Ishikawa (cell line): ENCODE measurements at regions not wholly inside any gene's neighbourhood (a gene's known extent, or its start where the extent isn't known, plus 50 kb on each side); places are given as distances from the start of the nearest gene placed in this dataset.

Experiments
- CEBPB ChIP-seq: IDR thresholded peaks from 2 replicates; pipeline ENCODE4 v1.6.1; 2012
- CREB1 ChIP-seq: IDR thresholded peaks from 2 replicates; pipeline ENCODE4 v1.6.1; 2012; ENCODE audit warnings: low read depth
- EGR1 ChIP-seq: IDR thresholded peaks from 2 replicates; pipeline ENCODE4 v1.6.1; 2012
- EP300 ChIP-seq: IDR thresholded peaks from 2 replicates; pipeline ENCODE4 v1.6.1; 2012; ENCODE audit warnings: borderline replicate concordance
- FOXM1 ChIP-seq: IDR thresholded peaks from 2 replicates; pipeline ENCODE4 v1.6.1; 2012; ENCODE audit warnings: low read depth, borderline replicate concordance
- NFIC ChIP-seq: IDR thresholded peaks from 2 replicates; pipeline ENCODE4 v1.6.1; 2012
- RAD21 ChIP-seq: IDR thresholded peaks from 2 replicates; pipeline ENCODE4 v1.6.1; 2012; ENCODE audit warnings: low read depth
- TAF1 ChIP-seq: IDR thresholded peaks from 2 replicates; pipeline ENCODE4 v1.6.1; 2012; ENCODE audit warnings: low read depth, mild to moderate bottlenecking
- TCF12 ChIP-seq: IDR thresholded peaks from 2 replicates; pipeline ENCODE4 v1.6.1; 2012; ENCODE audit warnings: low read depth
- TEAD4 ChIP-seq: IDR thresholded peaks from 2 replicates; pipeline ENCODE4 v1.6.1; 2012
- YY1 ChIP-seq: IDR thresholded peaks from 2 replicates; pipeline ENCODE4 v1.6.1; 2012; ENCODE audit warnings: low read depth
- ZBTB7A ChIP-seq: IDR thresholded peaks from 2 replicates; pipeline ENCODE4 v1.6.1; 2012; ENCODE audit warnings: low read depth
- TF ChIP-seq, protein P1 (sequence below): IDR thresholded peaks from 2 replicates; pipeline ENCODE4 v1.6.1; 2012
- TF ChIP-seq, protein P2 (sequence below): IDR thresholded peaks from 2 replicates; pipeline ENCODE4 v1.6.1; 2012
- TF ChIP-seq, protein P3 (sequence below): IDR thresholded peaks from 2 replicates; pipeline ENCODE4 v1.6.1; 2012; ENCODE audit warnings: low read depth, mild to moderate bottlenecking

DNA sequence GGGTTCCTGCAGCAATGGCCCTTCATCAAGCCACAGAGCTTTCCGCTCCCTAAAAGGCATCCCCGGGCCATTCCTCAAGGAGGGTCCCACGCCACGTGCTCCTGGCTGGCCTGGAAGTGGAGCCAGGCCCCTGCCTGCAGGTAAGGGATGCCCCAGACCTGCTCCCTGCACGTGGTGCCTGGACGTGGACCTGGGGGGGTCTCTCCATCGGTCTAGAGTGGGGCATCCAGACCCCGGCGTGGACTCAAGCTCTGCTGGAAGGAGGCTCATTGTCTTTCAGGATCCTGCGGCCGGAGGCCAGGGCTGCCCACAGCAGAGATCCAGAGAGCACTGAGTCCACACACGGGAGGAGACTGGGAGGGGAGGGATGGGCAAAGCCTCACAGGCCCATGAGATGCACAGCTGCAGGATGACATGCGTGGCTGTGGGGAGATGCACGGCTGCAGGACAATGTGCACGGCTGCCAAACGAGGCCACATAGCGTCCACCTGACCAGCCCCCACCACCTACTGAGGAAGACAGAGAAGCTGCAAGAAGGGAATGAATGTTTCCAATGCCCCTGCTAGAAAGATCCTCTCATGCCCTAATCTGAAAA, 236.7 kb downstream of the BRD1 start:
- no peak for TF ChIP-seq TAF1
- TF ChIP-seq, protein P1, sequence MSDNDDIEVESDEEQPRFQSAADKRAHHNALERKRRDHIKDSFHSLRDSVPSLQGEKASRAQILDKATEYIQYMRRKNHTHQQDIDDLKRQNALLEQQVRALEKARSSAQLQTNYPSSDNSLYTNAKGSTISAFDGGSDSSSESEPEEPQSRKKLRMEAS = no peak
- no peak for TF ChIP-seq EGR1
- no peak for TF ChIP-seq TEAD4
- TF ChIP-seq NFIC = no peak
- TF ChIP-seq, protein P2, sequence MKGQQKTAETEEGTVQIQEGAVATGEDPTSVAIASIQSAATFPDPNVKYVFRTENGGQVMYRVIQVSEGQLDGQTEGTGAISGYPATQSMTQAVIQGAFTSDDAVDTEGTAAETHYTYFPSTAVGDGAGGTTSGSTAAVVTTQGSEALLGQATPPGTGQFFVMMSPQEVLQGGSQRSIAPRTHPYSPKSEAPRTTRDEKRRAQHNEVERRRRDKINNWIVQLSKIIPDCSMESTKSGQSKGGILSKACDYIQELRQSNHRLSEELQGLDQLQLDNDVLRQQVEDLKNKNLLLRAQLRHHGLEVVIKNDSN = no peak
- no peak for TF ChIP-seq FOXM1
- no peak for TF ChIP-seq CEBPB
- no peak for TF ChIP-seq YY1
- no peak for TF ChIP-seq EP300
- no peak for TF ChIP-seq RAD21
- TF ChIP-seq ZBTB7A = no peak
- TF ChIP-seq, protein P3, sequence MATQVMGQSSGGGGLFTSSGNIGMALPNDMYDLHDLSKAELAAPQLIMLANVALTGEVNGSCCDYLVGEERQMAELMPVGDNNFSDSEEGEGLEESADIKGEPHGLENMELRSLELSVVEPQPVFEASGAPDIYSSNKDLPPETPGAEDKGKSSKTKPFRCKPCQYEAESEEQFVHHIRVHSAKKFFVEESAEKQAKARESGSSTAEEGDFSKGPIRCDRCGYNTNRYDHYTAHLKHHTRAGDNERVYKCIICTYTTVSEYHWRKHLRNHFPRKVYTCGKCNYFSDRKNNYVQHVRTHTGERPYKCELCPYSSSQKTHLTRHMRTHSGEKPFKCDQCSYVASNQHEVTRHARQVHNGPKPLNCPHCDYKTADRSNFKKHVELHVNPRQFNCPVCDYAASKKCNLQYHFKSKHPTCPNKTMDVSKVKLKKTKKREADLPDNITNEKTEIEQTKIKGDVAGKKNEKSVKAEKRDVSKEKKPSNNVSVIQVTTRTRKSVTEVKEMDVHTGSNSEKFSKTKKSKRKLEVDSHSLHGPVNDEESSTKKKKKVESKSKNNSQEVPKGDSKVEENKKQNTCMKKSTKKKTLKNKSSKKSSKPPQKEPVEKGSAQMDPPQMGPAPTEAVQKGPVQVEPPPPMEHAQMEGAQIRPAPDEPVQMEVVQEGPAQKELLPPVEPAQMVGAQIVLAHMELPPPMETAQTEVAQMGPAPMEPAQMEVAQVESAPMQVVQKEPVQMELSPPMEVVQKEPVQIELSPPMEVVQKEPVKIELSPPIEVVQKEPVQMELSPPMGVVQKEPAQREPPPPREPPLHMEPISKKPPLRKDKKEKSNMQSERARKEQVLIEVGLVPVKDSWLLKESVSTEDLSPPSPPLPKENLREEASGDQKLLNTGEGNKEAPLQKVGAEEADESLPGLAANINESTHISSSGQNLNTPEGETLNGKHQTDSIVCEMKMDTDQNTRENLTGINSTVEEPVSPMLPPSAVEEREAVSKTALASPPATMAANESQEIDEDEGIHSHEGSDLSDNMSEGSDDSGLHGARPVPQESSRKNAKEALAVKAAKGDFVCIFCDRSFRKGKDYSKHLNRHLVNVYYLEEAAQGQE = no peak
- TF ChIP-seq TCF12 = no peak
- TF ChIP-seq CREB1 = no peak

DNA sequence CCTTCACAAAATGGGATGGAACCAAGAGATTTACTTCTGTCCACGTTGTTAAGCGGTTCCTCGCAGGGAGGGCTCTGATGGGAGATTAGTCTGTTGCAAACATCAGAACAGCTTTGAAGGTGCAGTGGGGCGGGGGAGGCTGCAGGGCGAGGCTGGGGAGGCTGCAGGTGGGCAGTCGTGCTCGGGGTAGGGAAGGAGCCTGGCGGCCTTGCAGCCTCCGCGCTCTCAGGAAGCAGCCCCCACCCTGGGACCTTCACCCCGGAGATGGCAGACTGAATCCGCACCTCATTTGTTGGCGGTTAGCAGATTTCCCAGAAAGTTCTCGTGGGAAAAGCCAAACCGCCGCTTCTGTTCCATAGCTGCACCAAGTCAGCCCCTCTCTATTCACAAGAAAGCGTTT, 237.3 kb downstream of the BRD1 start:
- TF ChIP-seq FOXM1 (no peak), TEAD4 (no peak), CEBPB (no peak), TAF1 (no peak), CREB1 (no peak), TCF12 (no peak), ZBTB7A (no peak), YY1 (no peak), RAD21 (no peak)
- TF ChIP-seq, protein P2 = no peak

DNA sequence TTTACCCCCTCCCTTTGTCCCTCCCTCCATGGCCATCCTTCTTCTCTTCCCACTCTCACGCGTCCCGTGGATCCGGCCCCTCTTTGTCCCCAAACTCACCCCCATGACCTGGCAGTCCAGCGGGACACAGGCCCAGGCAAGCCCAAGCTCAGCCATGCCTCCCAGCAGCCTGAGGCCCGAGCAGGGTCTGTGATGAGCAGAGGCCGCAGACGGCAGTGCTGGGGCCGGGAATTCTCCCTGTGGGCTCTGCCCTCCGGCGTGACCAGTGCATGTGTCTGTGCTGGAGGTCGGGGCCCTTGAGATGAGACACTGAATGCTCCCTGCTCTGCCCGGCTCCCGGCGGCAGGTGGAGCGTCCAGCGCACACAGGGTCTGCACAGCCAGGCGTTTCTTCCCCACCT, 237.9 kb downstream of the BRD1 start:
- TF ChIP-seq NFIC (no peak), FOXM1 (no peak), CREB1 (no peak), RAD21 (no peak)
- TF ChIP-seq, protein P1 = no peak

DNA sequence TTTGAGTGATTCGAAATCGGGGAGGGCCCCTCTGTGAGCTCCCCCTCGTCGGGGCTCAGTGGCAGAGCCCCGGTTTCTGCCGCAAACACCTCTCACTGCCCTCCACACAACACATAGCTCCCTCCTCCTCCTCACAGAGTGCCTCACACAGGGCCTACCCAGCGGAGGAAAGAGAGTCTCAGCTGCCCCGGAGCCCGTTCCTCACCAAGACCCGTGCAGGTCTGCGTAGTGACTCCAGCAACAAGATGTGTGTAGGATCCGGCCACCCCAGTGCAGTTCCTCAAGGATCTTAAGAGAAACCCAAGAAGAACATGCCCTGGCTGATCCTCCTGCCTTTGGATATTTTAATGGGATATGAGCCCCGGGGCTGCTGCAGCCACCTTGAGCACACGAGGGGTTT, 238.4 kb downstream of the BRD1 start:
- no peak for TF ChIP-seq EGR1
- no peak for TF ChIP-seq NFIC
- no peak for TF ChIP-seq EP300
- TF ChIP-seq FOXM1 = no peak
- TF ChIP-seq TCF12 = no peak
- no peak for TF ChIP-seq YY1
- no peak for TF ChIP-seq TEAD4
- TF ChIP-seq CEBPB = no peak
- TF ChIP-seq, protein P2 = no peak
- TF ChIP-seq, protein P1 = no peak

DNA sequence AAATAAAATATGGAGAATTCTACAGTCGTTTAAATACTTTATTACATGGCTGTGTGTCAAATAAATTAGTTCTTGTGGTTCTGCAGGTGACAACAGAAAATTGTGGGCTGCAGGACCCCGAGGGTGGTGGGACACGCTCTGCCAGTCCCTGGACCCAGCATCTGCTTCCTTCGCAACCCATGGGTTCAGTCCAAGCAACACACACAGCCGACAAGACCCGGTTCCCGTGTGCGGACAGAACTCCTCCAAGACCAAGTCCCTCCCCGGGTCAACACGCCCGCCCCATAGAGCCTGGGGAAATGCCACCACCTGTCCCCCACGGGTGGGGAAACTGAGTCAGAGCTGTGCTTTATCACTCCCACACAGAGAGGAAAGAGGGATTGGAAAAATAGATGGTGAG, 238.9 kb downstream of the BRD1 start:
- TF ChIP-seq TCF12 (no peak), CEBPB (no peak), NFIC (no peak), FOXM1 (no peak), RAD21 (no peak), ZBTB7A (no peak), TAF1 (no peak), TEAD4 (no peak), EP300 (no peak), YY1 (no peak)
- TF ChIP-seq, protein P2 = no peak
- TF ChIP-seq, protein P3 = no peak
